ENCODE measurements at regions not wholly inside any gene's neighbourhood (a gene's known extent, or its start where the extent isn't known, plus 50 kb on each side); places are given as distances from the start of the nearest gene placed in this dataset.

GRCh38 chr18:25451077-25451658, 99.2 kb upstream of the ZNF521 start:
- WGBS: 93% methylated on average over 5 of the region's 5 CpGs
- DNase-seq (ENCODE audit: extremely low spot score): no peak
- no peaks in the 10 kb centered on the region for H3K36me3 ChIP-seq (ENCODE audit: insufficient read depth)
- no peak overlapping the region for H3K27ac ChIP-seq (ENCODE audit: low read depth)
- no peak overlapping the region for H3K4me3 ChIP-seq (ENCODE audit: low read depth, low read length)
- H3K4me1 ChIP-seq (ENCODE audit: insufficient read depth): no peaks in the 10 kb centered on the region

DNA sequence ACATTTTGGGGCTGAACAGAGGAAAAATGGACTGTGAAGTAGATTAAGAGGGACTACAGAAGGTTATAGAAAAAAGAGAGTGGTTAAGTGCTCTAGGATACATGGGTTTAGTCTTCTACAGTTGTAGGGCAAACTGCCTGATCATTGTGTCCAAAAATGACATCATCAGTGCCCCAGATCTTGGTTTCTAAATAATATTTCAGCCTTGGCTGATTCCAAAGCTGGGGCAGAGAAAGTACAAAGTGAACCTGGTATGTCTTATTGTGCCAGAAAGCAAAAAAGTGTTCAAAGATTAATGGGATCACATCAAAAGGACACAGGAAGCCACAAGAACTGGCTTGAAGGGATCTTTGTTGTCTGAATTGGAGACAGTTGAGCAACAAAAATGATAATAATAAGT, 97.1 kb upstream of the ZNF521 start:
- DNase-seq (ENCODE audit: extremely low spot score): no peak
- Histone ChIP-seq H3K27ac (ENCODE audit: low read depth) (no peak overlapping the region), H3K4me1 (ENCODE audit: insufficient read depth) (no peaks in the 10 kb centered on the region), H3K36me3 (ENCODE audit: insufficient read depth) (no peaks in the 10 kb centered on the region), H3K4me3 (ENCODE audit: low read depth, low read length) (no peak overlapping the region)

GRCh38 chr18:25446972-25447371, 95.0 kb upstream of the ZNF521 start:
- DNase-seq (ENCODE audit: extremely low spot score): no peak
- H3K4me3 ChIP-seq (ENCODE audit: low read depth, low read length): no peak overlapping the region
- no peaks in the 10 kb centered on the region for H3K4me1 ChIP-seq (ENCODE audit: insufficient read depth)
- H3K36me3 ChIP-seq (ENCODE audit: insufficient read depth): no peaks in the 10 kb centered on the region
- WGBS: 57% methylated on average over 3 of the region's 3 CpGs
- H3K27ac ChIP-seq (ENCODE audit: low read depth): no peak overlapping the region

DNA sequence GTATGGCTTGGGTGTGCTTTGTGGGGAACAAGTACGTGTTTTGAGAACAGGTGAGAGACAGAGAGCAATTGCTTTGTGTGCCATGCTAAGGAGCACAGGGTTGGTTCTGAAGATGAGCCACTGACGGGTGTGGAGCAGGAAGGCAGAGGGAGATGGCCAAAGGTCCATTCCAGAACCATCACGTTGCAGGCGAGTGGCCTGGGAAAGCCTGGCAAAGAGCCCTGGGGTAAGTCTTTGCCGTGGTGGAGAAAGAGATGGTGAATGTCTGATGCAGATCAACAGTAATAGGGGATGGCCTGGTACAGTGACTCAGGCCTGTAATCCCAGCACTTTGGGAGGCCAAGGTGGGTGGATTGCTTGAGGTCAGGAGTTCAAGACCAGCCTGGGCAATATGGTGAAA, 93.5 kb upstream of the ZNF521 start:
- WGBS: 87% methylated on average over 5 of the region's 5 CpGs
- no peak for DNase-seq (ENCODE audit: extremely low spot score)

GRCh38 chr18:25443776-25444175, 91.8 kb upstream of the ZNF521 start:
- Histone ChIP-seq H3K27ac (ENCODE audit: low read depth) (no peak overlapping the region), H3K4me3 (ENCODE audit: low read depth, low read length) (no peak overlapping the region), H3K36me3 (ENCODE audit: insufficient read depth) (no peaks in the 10 kb centered on the region), H3K4me1 (ENCODE audit: insufficient read depth) (no peaks in the 10 kb centered on the region)
- no peak for DNase-seq (ENCODE audit: extremely low spot score)

More for the DNA sequence above, 93.5 kb upstream of the ZNF521 start:
- Histone ChIP-seq H3K36me3 (ENCODE audit: insufficient read depth) (no peaks in the 10 kb centered on the region), H3K27ac (ENCODE audit: low read depth) (no peak overlapping the region), H3K4me3 (ENCODE audit: low read depth, low read length) (no peak overlapping the region), H3K4me1 (ENCODE audit: insufficient read depth) (no peaks in the 10 kb centered on the region)

DNA sequence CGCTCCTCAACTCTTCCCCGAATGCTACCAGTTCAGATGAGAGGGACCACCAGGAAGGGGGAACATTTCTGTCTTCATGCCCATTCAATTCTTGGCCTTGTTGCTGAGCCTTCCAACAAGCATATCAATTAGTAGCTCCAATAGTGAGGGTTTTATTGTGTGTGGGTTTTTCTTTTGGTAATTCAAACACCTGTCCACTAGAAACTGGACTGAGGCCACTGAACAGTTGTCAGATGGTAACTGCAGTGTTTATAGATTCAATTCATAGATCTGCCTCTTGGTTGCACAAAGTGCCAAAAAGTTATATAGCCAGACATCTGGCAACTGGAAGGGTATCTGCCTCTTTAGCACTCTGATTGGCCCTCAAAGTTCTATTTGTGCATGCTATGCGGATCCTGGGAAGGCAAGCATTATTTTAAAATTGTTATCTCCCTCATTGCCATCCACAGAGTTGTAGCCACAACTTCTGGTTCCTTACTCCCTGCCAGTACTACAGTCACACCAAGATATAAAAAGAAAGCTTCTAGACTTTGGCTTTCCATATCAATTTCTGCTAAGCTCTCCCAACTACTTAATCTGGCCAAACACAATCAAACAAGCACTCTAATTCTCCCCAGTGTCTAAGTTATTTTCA, 83.3 kb upstream of the ZNF521 start:
- no peak overlapping the region for H3K4me3 ChIP-seq (ENCODE audit: low read depth, low read length)
- no peaks in the 10 kb centered on the region for H3K4me1 ChIP-seq (ENCODE audit: insufficient read depth)
- no peaks in the 10 kb centered on the region for H3K36me3 ChIP-seq (ENCODE audit: insufficient read depth)
- no peak for DNase-seq (ENCODE audit: extremely low spot score)
- whole genome bisulfite sequencing: 94% methylated on average over 3 of the region's 3 CpGs
- H3K27ac ChIP-seq (ENCODE audit: low read depth): no peak overlapping the region

- Histone ChIP-seq H3K4me1 (ENCODE audit: insufficient read depth) (no peaks in the 10 kb centered on the region), H3K27ac (ENCODE audit: low read depth) (no peak overlapping the region), H3K36me3 (ENCODE audit: insufficient read depth) (no peaks in the 10 kb centered on the region), H3K4me3 (ENCODE audit: low read depth, low read length) (no peak overlapping the region)
- DNase-seq (ENCODE audit: extremely low spot score): no peak
- 94% methylated on average over 2 of the region's 2 CpGs for WGBS
Observed at GRCh38 chr18:25434745-25435144, 82.8 kb upstream of the ZNF521 start.

GRCh38 chr18:25433590-25433989, 81.6 kb upstream of the ZNF521 start:
- Histone ChIP-seq H3K36me3 (ENCODE audit: insufficient read depth) (no peaks in the 10 kb centered on the region), H3K4me1 (ENCODE audit: insufficient read depth) (no peaks in the 10 kb centered on the region), H3K27ac (ENCODE audit: low read depth) (no peak overlapping the region), H3K4me3 (ENCODE audit: low read depth, low read length) (no peak overlapping the region)
- WGBS: 38% methylated on average over 3 of the region's 3 CpGs
- no peak for DNase-seq (ENCODE audit: extremely low spot score)

DNA sequence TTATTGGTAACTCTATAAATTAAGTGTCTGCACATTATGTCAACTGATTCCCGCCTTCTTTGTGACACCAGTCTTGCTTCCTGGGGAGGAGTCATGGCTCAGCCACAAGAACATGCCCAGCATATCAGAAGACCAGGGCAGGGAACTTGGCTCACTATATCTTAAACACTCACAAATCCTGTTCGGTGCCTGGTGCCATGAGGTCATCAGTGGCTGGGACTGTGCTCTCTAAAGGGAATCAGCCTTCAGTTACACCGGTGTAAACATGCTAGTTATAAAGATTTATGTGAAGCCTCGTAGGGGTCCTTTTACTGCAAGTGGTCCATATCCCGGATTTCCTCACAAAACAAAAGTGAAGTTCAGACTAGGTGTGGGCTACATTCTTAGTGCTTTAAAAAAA, 73.1 kb upstream of the ZNF521 start:
- DNase-seq (ENCODE audit: extremely low spot score): no peak
- Histone ChIP-seq H3K4me3 (ENCODE audit: low read depth, low read length) (no peak overlapping the region), H3K4me1 (ENCODE audit: insufficient read depth) (no peaks in the 10 kb centered on the region), H3K36me3 (ENCODE audit: insufficient read depth) (no peaks in the 10 kb centered on the region), H3K27ac (ENCODE audit: low read depth) (no peak overlapping the region)
- WGBS: 38% methylated on average over 5 of the region's 5 CpGs

DNA sequence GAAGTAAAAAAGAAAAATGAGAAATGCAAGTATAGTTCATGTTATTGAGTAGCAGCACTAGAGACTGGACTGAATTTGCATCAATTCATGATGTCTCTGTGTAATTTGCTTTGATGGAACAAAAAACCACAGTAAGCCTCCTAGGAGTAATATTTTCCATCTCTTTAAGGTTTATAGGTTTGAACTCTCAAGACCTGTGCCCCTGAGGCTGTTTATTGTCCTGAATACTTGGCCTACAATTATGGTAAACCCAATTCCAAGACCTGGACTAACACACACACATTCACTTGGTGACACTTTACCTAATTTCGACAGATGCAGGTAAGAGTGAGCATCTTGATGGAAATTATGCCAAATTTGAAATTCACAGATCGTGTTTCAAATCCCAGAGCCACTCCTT, 71.8 kb upstream of the ZNF521 start:
- 61% methylated on average over 2 of the region's 2 CpGs for WGBS
- H3K4me3 ChIP-seq (ENCODE audit: low read depth, low read length): no peak overlapping the region
- no peaks in the 10 kb centered on the region for H3K36me3 ChIP-seq (ENCODE audit: insufficient read depth)
- DNase-seq (ENCODE audit: extremely low spot score): no peak
- H3K4me1 ChIP-seq (ENCODE audit: insufficient read depth): no peaks in the 10 kb centered on the region
- no peak overlapping the region for H3K27ac ChIP-seq (ENCODE audit: low read depth)

GRCh38 chr18:25423267-25423666, 71.3 kb upstream of the ZNF521 start:
- H3K36me3 ChIP-seq (ENCODE audit: insufficient read depth): no peaks in the 10 kb centered on the region
- WGBS: 45% methylated on average over 2 of the region's 2 CpGs
- no peak overlapping the region for H3K4me3 ChIP-seq (ENCODE audit: low read depth, low read length)
- DNase-seq (ENCODE audit: extremely low spot score): no peak
- no peaks in the 10 kb centered on the region for H3K4me1 ChIP-seq (ENCODE audit: insufficient read depth)
- no peak overlapping the region for H3K27ac ChIP-seq (ENCODE audit: low read depth)

GRCh38 chr18:25422230-25422629, 70.3 kb upstream of the ZNF521 start:
- H3K36me3 ChIP-seq (ENCODE audit: insufficient read depth): no peaks in the 10 kb centered on the region
- no peak overlapping the region for H3K4me3 ChIP-seq (ENCODE audit: low read depth, low read length)
- no peak for DNase-seq (ENCODE audit: extremely low spot score)
- H3K27ac ChIP-seq (ENCODE audit: low read depth): no peak overlapping the region
- H3K4me1 ChIP-seq (ENCODE audit: insufficient read depth): no peaks in the 10 kb centered on the region
- 37% methylated on average over 1 of the region's 1 CpG for WGBS

DNA sequence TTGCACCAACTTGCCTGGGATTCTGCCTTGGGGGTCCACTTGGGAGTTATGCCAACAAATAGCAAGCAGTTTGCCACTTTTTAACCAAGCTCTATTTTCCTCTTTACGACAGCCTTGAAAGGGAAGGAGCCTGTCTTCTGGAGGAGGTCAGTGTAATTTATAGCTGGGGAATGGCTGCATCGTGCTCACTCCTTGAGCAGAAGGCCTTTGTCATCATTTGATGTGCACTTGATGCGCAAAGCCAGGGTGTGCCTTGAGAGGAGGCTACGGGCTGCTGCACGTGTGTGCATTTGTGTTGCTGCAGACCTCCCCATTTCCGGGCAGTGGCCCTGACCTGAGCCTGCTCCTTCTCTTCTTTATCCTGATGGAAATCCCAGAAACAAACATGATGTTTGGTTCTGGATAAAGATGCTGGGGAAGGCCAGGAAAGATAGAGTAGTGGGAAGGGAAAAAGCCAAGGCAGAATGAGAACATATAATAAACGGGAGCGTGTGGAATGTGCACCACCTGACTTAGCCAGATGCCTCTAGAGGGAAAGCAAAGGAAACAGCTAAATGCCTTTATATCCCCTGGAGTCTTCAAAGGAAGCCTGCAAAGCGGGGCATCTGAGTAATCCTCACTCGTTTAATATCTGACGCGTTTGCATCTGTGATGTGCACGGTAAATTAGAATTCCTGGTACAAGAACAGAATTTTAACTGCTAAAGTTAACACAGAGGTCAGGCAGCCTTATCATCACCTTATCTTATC, 68.3 kb upstream of the ZNF521 start:
- Histone ChIP-seq H3K36me3 (ENCODE audit: insufficient read depth) (no peaks in the 10 kb centered on the region), H3K4me3 (ENCODE audit: low read depth, low read length) (no peak overlapping the region), H3K4me1 (ENCODE audit: insufficient read depth) (no peaks in the 10 kb centered on the region), H3K27ac (ENCODE audit: low read depth) (no peak overlapping the region)
- no peak for DNase-seq (ENCODE audit: extremely low spot score)
- WGBS: 39% methylated on average over 13 of the region's 13 CpGs

GRCh38 chr18:25416374-25416773, 64.4 kb upstream of the ZNF521 start:
- no peaks in the 10 kb centered on the region for H3K36me3 ChIP-seq (ENCODE audit: insufficient read depth)
- no peaks in the 10 kb centered on the region for H3K4me1 ChIP-seq (ENCODE audit: insufficient read depth)
- H3K4me3 ChIP-seq (ENCODE audit: low read depth, low read length): no peak overlapping the region
- 76% methylated on average over 3 of the region's 3 CpGs for whole genome bisulfite sequencing
- no peak overlapping the region for H3K27ac ChIP-seq (ENCODE audit: low read depth)
- no peak for DNase-seq (ENCODE audit: extremely low spot score)
